ENCODE measurements at regions not wholly inside any gene's neighbourhood (a gene's known extent, or its start where the extent isn't known, plus 50 kb on each side); places are given as distances from the start of the nearest gene placed in this dataset.

DNA sequence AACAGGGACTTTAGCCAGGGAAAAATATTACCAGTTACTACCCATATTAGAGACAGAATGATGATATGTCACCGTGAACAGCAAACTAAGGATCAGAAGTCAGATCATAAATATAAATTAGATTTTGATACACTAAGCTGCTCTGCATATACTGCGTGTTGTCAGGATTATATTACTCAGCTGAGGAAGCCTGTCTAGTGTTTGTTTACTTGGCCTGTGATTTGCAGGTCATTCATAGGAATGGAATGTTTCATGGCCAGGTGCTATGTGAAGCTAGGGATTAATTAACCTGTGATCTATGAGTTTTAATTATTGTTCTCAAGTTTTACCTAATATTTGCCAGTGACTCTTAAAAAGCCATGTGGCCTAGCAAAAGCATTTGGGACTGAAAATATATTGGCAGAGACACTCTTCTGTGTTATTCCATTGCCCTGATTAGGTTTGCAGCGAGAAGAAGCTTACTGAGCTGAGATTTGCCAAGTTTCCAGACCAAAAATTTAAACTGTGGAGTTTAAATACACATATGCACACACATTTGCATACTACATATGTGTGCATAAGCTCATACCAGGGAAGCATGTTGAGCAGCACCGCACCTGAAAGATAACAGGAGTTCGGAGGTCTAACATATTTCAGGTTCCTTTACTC lies 496.3 kb upstream of the GRIA1 start:
- no peak for DNase-seq (ENCODE audit: low read depth)
- H3K4me3 ChIP-seq (ENCODE audit: low read depth, low read length) = no peak overlapping the region
- TF ChIP-seq, protein P1, sequence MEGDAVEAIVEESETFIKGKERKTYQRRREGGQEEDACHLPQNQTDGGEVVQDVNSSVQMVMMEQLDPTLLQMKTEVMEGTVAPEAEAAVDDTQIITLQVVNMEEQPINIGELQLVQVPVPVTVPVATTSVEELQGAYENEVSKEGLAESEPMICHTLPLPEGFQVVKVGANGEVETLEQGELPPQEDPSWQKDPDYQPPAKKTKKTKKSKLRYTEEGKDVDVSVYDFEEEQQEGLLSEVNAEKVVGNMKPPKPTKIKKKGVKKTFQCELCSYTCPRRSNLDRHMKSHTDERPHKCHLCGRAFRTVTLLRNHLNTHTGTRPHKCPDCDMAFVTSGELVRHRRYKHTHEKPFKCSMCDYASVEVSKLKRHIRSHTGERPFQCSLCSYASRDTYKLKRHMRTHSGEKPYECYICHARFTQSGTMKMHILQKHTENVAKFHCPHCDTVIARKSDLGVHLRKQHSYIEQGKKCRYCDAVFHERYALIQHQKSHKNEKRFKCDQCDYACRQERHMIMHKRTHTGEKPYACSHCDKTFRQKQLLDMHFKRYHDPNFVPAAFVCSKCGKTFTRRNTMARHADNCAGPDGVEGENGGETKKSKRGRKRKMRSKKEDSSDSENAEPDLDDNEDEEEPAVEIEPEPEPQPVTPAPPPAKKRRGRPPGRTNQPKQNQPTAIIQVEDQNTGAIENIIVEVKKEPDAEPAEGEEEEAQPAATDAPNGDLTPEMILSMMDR (IDR thresholded peaks at IDR 0.05; ENCODE audit: low read depth, low read length, missing control alignments) = no peak

DNA sequence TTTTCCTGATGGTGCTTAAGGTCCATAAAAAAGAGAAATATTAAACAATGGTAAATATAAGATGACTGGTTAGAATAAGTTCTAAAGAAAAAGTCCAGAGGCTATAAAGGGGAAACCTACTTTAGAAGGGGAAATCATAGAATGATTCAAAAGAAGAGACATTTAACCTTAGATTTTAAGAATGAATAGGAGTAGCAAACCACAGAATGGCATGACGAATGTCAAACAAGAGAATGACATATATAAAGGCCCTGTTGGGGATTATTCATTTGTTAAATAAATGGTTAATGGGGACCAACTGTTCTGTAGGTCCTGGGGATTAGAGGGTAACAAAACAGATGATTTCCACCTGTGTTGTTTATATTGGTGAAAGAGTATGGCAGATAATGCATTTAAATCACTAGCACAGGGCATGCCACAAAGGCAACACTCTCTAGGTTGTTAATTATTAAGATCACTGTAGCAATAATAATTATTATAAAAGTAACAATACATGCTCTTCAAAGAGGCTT lies 495.2 kb upstream of the GRIA1 start:
- no peak for DNase-seq (ENCODE audit: low read depth)
- TF ChIP-seq, protein P1 (IDR thresholded peaks at IDR 0.05; ENCODE audit: low read depth, low read length, missing control alignments) = no peak
- H3K4me3 ChIP-seq (ENCODE audit: low read depth, low read length) = no peak overlapping the region

GRCh38 chr5:153005711-153006110 lies 484.8 kb upstream of the GRIA1 start:
- no peak for DNase-seq (ENCODE audit: low read depth)
- H3K4me3 ChIP-seq (ENCODE audit: low read depth, low read length) = no peak overlapping the region
- TF ChIP-seq, protein P1 (IDR thresholded peaks at IDR 0.05; ENCODE audit: low read depth, low read length, missing control alignments) = no peak

GRCh38 chr5:153006681-153007080 lies 483.8 kb upstream of the GRIA1 start:
- TF ChIP-seq, protein P1 (IDR thresholded peaks at IDR 0.05; ENCODE audit: low read depth, low read length, missing control alignments) = no peak
- no peak overlapping the region for H3K4me3 ChIP-seq (ENCODE audit: low read depth, low read length)
- no peak for DNase-seq (ENCODE audit: low read depth)

DNA sequence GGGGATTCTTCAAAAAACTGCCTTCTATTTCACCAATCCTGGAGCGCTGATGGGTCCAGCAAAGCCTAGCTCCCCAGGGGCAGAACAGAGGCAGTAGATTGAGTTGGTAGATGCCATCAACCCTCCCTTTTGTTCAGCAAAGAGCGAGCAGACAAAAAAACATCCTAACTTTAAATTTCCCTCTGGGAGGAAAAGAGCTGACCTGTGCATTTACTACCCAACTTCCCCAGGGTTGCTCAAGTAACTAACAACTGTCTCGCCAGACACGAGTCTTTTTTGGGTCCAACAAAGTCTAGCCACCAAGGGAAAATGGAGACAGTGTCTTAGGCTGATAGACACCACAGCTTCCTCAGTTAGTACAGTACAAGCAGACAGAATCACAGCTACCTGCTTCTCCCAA lies 476.3 kb upstream of the GRIA1 start:
- no peak for DNase-seq (ENCODE audit: low read depth)
- no peak overlapping the region for H3K4me3 ChIP-seq (ENCODE audit: low read depth, low read length)
- TF ChIP-seq, protein P1 (IDR thresholded peaks at IDR 0.05; ENCODE audit: low read depth, low read length, missing control alignments) = no peak

DNA sequence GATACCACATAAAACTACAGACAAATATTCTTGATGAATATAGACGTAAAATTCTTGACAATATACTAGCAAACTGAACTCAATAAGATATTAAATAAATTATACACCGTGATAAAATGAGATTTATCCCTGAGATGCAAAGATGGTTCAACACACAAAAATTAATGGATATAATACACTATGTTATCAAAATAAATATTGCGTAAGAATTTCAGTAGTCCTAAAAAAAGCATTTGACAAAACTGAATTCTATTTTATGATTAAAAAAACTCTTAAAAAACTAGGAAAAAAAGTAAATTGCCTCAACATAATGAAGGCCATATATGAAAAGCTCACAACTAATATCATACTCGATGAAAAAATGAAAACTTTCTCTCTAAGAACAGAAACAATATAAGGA lies 472.3 kb upstream of the GRIA1 start:
- TF ChIP-seq, protein P1 (IDR thresholded peaks at IDR 0.05; ENCODE audit: low read depth, low read length, missing control alignments) = no peak
- no peak for DNase-seq (ENCODE audit: low read depth)
- no peak overlapping the region for H3K4me3 ChIP-seq (ENCODE audit: low read depth, low read length)
